ENCODE measurements at regions not wholly inside any gene's neighbourhood (a gene's known extent, or its start where the extent isn't known, plus 50 kb on each side); places are given as distances from the start of the nearest gene placed in this dataset.
"Not testable (repeated sequence)": the region's sequence is repeated elsewhere in the genome, so short reads cannot be mapped to it uniquely, and the experiment has no call there.

DNA sequence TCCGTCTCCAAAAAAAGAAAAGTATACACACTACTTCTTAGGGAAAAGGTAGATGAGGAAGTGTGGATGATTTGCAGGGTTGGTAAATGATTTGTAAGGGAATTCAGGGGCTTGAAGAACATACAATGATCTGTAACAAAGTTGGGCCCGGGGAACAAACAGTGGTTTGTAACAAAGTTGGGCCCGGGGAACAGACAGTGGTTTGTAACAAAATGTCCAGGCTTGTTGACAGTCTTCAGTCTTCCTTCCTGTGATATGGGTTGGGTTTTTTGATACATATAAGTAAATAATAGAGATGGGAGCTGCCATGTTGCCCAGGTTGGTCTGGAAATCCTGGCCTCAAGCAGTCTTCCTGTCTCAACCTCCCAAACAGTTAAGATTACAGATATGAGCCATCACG, 83.3 kb upstream of the UXS1 start:
- no peaks in the 10 kb centered on the region for H3K9me3 ChIP-seq (ENCODE audit: control insufficient read depth, low read length)
- no peak overlapping the region for H3K9ac ChIP-seq (ENCODE audit: low read length)
- H3K4me3 ChIP-seq (ENCODE audit: low read length) = no peak overlapping the region
- no peaks in the 10 kb centered on the region for H3K4me1 ChIP-seq (ENCODE audit: control insufficient read depth, insufficient read depth, low read length)
- DNase-seq (ENCODE audit: low read depth) = no peak
- H3K36me3 ChIP-seq (ENCODE audit: control insufficient read depth, insufficient read depth, low read length, severe bottlenecking) = no peaks in the 10 kb centered on the region
- H3K27me3 ChIP-seq (replicated peaks; ENCODE audit: control insufficient read depth, insufficient read depth, low read length) = peaks cover 15% of the 10 kb centered on the region

DNA sequence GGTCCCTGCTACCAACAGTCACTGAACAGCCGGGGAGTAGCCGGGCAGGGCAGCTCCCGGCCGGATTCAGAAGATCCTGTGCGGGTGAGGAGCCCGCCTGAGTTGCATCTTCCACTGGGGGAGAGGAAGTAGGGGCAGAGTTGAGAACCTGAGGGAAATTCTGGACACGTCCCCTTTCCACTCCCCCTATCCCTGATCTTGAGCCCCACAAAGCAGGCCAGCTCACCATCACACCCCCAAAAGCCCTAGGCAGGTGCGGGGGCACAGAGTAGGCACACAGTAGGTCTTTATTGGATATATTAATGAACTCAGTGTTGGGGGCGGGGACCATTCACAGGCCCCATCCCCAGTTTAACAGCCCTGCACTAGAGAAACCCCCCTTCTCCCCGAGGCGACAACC, 81.9 kb upstream of the UXS1 start:
- Histone ChIP-seq H3K4me3 (ENCODE audit: low read length) (no peak overlapping the region), H3K9me3 (ENCODE audit: control insufficient read depth, low read length) (no peaks in the 10 kb centered on the region), H3K9ac (ENCODE audit: low read length) (no peak overlapping the region), H3K36me3 (ENCODE audit: control insufficient read depth, insufficient read depth, low read length, severe bottlenecking) (no peaks in the 10 kb centered on the region), H3K27me3 (replicated peaks; ENCODE audit: control insufficient read depth, insufficient read depth, low read length) (peaks cover 18% of the 10 kb centered on the region), H3K4me1 (ENCODE audit: control insufficient read depth, insufficient read depth, low read length) (no peaks in the 10 kb centered on the region)
- DNase-seq (ENCODE audit: low read depth) = no peak

DNA sequence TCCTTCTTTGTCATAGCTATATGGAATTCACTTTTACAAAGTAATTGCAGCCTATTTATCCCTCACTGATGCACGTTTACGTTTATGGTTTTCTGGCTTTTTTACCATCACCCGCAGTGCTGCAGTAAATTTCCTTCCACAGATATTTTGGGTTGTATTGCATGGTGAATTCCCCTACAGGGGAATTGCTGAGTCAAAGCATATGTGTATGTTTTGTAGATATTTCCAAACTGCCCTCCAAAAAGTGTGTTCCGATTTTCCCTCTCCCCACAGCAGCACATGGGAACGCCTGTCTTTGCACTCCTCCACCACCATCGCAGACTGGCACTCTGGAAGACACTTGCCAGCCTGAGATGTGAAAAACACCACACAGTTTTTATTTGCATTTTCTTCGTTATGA, 80.6 kb upstream of the UXS1 start:
- Histone ChIP-seq H3K27me3 (replicated peaks; ENCODE audit: control insufficient read depth, insufficient read depth, low read length) (peaks cover 25% of the 10 kb centered on the region), H3K4me1 (ENCODE audit: control insufficient read depth, insufficient read depth, low read length) (no peaks in the 10 kb centered on the region), H3K4me3 (ENCODE audit: low read length) (no peak overlapping the region), H3K9me3 (ENCODE audit: control insufficient read depth, low read length) (no peaks in the 10 kb centered on the region), H3K36me3 (ENCODE audit: control insufficient read depth, insufficient read depth, low read length, severe bottlenecking) (no peaks in the 10 kb centered on the region), H3K9ac (ENCODE audit: low read length) (no peak overlapping the region)
- no peak for DNase-seq (ENCODE audit: low read depth)

DNA sequence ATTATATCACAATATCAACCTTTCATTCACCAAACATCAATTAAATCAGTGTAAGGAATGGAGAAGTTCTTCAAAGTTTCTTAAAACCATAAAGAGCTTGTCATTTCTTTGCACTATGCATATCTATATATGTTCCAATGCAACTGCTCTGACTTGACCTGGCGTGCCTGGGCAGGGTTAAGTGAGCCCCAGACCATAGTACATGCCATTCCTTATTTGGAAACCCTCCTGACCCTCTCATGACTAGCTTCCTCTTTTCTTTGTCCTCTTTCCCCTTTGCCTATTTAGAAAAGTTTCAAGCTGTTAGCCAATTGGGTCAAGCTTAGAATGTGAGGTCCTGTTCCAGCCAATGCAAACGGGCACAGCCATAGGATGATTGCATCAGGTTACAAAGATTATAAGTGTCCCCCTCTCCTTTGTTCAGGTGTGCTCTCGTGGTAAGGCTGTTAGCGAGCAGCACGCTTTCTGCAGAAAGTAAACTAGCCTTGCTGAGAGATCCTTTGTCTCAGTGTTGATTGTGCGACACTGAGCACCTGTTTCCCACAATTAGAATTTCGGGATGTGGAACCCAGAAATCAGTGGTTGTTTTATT, 78.2 kb upstream of the UXS1 start:
- no peak overlapping the region for H3K4me3 ChIP-seq (ENCODE audit: low read length)
- no peaks in the 10 kb centered on the region for H3K4me1 ChIP-seq (ENCODE audit: control insufficient read depth, insufficient read depth, low read length)
- no peaks in the 10 kb centered on the region for H3K36me3 ChIP-seq (ENCODE audit: control insufficient read depth, insufficient read depth, low read length, severe bottlenecking)
- H3K9ac ChIP-seq (ENCODE audit: low read length) = no peak overlapping the region
- DNase-seq (ENCODE audit: low read depth) = no peak
- H3K27me3 ChIP-seq (replicated peaks; ENCODE audit: control insufficient read depth, insufficient read depth, low read length) = peaks cover 32% of the 10 kb centered on the region
- no peaks in the 10 kb centered on the region for H3K9me3 ChIP-seq (ENCODE audit: control insufficient read depth, low read length)

DNA sequence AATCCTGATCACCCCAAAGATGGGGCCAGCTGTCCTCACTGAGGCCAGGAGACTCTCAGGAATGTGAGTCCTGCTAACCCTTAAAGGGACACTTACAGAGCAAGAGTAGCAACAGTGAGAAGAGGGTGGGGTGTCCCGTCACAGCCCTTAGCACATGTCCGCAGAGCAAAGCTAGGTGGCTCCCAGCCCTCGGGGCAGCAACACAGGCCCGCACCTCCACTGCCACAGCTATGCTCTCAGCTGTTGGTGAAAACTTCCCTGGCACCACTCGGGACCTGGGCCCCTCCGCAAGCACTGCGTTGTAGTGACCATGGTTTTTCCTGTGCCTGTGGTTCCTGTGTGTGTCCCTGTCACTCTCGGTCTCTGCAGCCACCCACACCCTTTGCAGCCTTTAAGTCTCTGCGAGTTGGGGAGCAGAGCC, 76.4 kb upstream of the UXS1 start:
- no peaks in the 10 kb centered on the region for H3K9me3 ChIP-seq (ENCODE audit: control insufficient read depth, low read length)
- no peaks in the 10 kb centered on the region for H3K4me1 ChIP-seq (ENCODE audit: control insufficient read depth, insufficient read depth, low read length)
- no peak overlapping the region for H3K9ac ChIP-seq (ENCODE audit: low read length)
- no peak for DNase-seq (ENCODE audit: low read depth)
- H3K4me3 ChIP-seq (ENCODE audit: low read length) = no peak overlapping the region
- no peaks in the 10 kb centered on the region for H3K36me3 ChIP-seq (ENCODE audit: control insufficient read depth, insufficient read depth, low read length, severe bottlenecking)
- H3K27me3 ChIP-seq (replicated peaks; ENCODE audit: control insufficient read depth, insufficient read depth, low read length) = peaks cover 35% of the 10 kb centered on the region

DNA sequence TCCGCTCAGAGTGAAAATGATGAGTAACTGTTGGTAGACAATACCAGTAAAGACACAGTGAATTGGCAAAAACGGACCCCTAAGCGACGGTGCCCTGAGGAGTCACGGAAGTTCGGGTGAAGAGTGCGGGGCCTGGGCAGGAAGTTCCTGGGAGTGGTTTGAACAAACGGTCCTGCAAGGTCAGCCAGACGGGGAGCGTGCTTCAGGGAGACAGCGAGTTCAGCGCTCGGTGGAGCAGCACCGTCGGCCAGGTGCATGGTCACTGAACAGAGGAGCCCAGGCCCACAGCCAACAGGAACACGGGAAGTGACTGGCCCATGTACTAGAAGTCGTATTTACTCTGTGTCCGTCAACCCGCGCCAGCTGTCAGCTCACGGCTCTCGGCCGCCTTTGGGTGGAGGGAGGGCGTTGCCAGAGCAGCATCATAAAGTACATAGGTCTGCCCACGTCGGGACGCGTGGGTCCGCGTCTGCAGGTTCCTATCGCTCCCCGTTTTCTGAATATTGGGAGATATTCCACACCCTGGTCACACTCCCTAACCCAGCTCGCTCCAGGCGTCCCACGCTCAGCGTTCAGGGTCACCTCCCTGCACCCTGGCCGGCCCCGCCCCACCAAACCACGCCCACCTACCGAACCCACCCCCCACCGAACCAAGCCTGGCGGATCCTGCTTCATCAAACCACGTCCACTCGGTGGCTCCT, 75.6 kb upstream of the UXS1 start:
- Histone ChIP-seq H3K9ac (ENCODE audit: low read length) (no peak overlapping the region), H3K36me3 (ENCODE audit: control insufficient read depth, insufficient read depth, low read length, severe bottlenecking) (no peaks in the 10 kb centered on the region), H3K27me3 (replicated peaks; ENCODE audit: control insufficient read depth, insufficient read depth, low read length) (peaks cover 35% of the 10 kb centered on the region), H3K4me3 (ENCODE audit: low read length) (no peak overlapping the region), H3K9me3 (ENCODE audit: control insufficient read depth, low read length) (no peaks in the 10 kb centered on the region), H3K4me1 (ENCODE audit: control insufficient read depth, insufficient read depth, low read length) (no peaks in the 10 kb centered on the region)
- DNase-seq (ENCODE audit: low read depth) = no peak

DNA sequence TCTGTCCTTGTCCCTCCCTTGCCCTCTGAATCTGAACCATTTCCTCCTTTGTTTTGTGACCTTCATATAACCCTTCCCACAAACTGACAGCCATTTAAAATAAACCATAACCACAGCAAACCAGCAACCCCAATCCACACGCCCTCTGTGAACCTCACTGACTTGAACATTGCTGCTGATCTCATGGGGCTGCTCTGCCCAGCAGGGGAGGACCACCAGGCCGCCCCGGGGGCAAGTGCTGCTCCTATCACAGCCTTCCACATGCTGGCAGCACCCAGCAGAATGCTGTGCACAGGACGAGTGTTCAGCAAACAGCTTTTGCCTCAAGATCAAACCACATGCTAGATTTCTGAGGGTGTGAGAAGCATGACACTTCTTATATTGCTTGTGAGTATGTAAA, 73.9 kb upstream of the UXS1 start:
- no peak for DNase-seq (ENCODE audit: low read depth)
- H3K4me1 ChIP-seq (ENCODE audit: control insufficient read depth, insufficient read depth, low read length) = no peaks in the 10 kb centered on the region
- no peak overlapping the region for H3K4me3 ChIP-seq (ENCODE audit: low read length)
- H3K9ac ChIP-seq (ENCODE audit: low read length) = no peak overlapping the region
- no peaks in the 10 kb centered on the region for H3K9me3 ChIP-seq (ENCODE audit: control insufficient read depth, low read length)
- H3K36me3 ChIP-seq (ENCODE audit: control insufficient read depth, insufficient read depth, low read length, severe bottlenecking) = no peaks in the 10 kb centered on the region
- H3K27me3 ChIP-seq (replicated peaks; ENCODE audit: control insufficient read depth, insufficient read depth, low read length) = peaks cover 31% of the 10 kb centered on the region

DNA sequence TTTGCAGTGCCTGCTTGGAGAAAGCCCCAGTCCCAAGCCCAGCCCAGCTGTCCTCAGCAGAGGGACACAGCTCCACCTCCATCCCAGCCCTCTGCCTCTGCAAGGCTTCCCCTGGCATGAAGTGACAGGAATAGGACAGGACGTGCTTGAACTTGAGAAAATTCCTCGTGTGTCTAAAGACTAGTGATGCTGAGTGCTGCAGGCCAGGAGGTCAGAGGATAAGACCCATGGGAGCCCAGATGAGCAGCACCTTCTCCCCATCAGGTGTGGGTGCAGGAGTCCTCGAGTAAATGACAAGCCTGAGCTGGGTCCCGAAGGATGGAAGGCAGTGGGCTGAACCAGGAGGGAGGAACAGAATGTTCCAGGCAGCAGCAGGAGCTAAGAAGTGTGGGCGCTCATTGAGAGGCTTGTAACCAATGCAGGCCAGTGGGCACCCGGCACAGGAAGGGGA, 67.8 kb upstream of the UXS1 start:
- Histone ChIP-seq H3K27me3 (replicated peaks; ENCODE audit: control insufficient read depth, insufficient read depth, low read length) (peaks cover 3% of the 10 kb centered on the region), H3K9ac (ENCODE audit: low read length) (no peak overlapping the region), H3K4me1 (ENCODE audit: control insufficient read depth, insufficient read depth, low read length) (no peaks in the 10 kb centered on the region)

DNA sequence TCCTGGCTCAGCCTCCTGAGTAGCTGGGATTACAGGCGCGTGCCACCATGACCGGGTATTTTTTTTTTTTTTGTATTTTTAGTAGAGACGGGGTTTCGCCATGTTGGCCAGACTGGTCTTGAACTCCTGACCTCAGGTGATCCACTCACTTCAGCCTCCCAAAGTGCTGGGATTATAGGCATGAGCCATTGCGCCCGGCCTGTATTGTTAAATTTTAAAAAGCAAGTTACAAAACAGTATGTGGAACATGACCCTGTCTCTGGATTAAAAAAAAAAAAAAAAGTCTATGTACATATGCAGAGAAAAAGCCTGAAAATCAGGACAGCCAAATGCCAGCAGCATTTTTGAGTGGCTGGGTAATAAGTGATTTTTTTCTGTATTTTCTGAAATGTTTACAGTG, 64.8 kb upstream of the UXS1 start:
- not testable (repeated sequence) for H3K4me1 ChIP-seq (ENCODE audit: control insufficient read depth, insufficient read depth, low read length)

More for the DNA sequence above, 67.8 kb upstream of the UXS1 start:
- no peak for DNase-seq (ENCODE audit: low read depth)
- Histone ChIP-seq H3K9me3 (ENCODE audit: control insufficient read depth, low read length) (no peaks in the 10 kb centered on the region), H3K36me3 (ENCODE audit: control insufficient read depth, insufficient read depth, low read length, severe bottlenecking) (no peaks in the 10 kb centered on the region), H3K4me3 (ENCODE audit: low read length) (no peak overlapping the region)

DNA sequence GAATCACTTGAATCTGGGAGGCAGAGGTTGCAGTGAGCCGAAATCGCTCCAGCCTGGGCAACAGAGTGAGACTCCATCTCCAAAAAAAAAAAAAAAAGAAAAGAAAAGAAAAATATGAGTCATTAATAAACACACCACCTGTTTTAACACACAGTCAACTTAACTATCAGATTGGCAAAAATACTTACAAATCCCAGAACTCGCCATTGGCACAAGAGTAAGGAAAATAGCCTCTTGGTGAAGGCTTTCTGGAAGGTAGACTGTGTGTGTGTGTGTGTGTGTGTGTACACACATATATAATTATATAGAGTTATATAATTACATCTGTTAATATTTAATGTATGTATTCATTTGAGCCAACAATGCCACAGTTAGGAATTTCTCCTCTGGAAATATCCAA, 63.7 kb upstream of the UXS1 start:
- no peak for DNase-seq (ENCODE audit: low read depth)
- H3K4me3 ChIP-seq (ENCODE audit: low read length) = no peak overlapping the region
- no peaks in the 10 kb centered on the region for H3K4me1 ChIP-seq (ENCODE audit: control insufficient read depth, insufficient read depth, low read length)
- no peaks in the 10 kb centered on the region for H3K9me3 ChIP-seq (ENCODE audit: control insufficient read depth, low read length)
- no peaks in the 10 kb centered on the region for H3K36me3 ChIP-seq (ENCODE audit: control insufficient read depth, insufficient read depth, low read length, severe bottlenecking)
- H3K27me3 ChIP-seq (replicated peaks; ENCODE audit: control insufficient read depth, insufficient read depth, low read length) = no peaks in the 10 kb centered on the region
- H3K9ac ChIP-seq (ENCODE audit: low read length) = no peak overlapping the region

More for the DNA sequence above, 64.8 kb upstream of the UXS1 start:
- H3K36me3 ChIP-seq (ENCODE audit: control insufficient read depth, insufficient read depth, low read length, severe bottlenecking); H3K9me3 ChIP-seq (ENCODE audit: control insufficient read depth, low read length); H3K27me3 ChIP-seq (replicated peaks; ENCODE audit: control insufficient read depth, insufficient read depth, low read length); DNase-seq (ENCODE audit: low read depth); H3K4me3 ChIP-seq (ENCODE audit: low read length); H3K9ac ChIP-seq (ENCODE audit: low read length): not testable (repeated sequence)

DNA sequence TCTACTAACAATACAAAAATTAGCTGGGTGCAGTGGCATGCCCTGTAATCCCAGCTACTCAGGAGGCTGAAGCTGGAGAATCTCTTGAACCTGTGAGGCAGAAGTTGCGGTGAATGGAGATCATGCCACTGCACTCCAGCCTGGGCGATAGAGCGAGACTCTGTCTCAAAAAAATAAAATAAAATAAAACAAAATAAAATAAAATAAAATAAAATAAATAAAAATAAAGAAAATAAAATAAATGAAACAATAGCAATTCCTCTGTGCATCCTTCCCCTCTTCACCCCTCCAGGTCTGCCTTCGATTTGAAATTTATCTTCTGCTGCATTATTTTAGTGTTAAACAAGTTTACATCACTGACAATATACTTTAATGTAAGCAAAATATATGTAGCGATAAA, 63.0 kb upstream of the UXS1 start:
- DNase-seq (ENCODE audit: low read depth) = no peak
- no peaks in the 10 kb centered on the region for H3K9me3 ChIP-seq (ENCODE audit: control insufficient read depth, low read length)
- H3K4me3 ChIP-seq (ENCODE audit: low read length) = no peak overlapping the region
- H3K36me3 ChIP-seq (ENCODE audit: control insufficient read depth, insufficient read depth, low read length, severe bottlenecking) = no peaks in the 10 kb centered on the region
- no peak overlapping the region for H3K9ac ChIP-seq (ENCODE audit: low read length)
- no peaks in the 10 kb centered on the region for H3K4me1 ChIP-seq (ENCODE audit: control insufficient read depth, insufficient read depth, low read length)
- no peaks in the 10 kb centered on the region for H3K27me3 ChIP-seq (replicated peaks; ENCODE audit: control insufficient read depth, insufficient read depth, low read length)

Data from adipocyte (in vitro differentiated cells).